ENCODE measurements at regions not wholly inside any gene's neighbourhood (a gene's known extent, or its start where the extent isn't known, plus 50 kb on each side); places are given as distances from the start of the nearest gene placed in this dataset.

- TF ChIP-seq CTCF (IDR thresholded peaks at IDR 0.05): no peak
- no peaks in the 10 kb centered on the region for H3K36me3 ChIP-seq (ENCODE audit: insufficient read depth, low read length)
- peaks cover 5 to 15% of the 10 kb centered on the region in 2 experiments for H3K27me3 ChIP-seq (ENCODE audit: control insufficient read depth in 1 of 2, insufficient read depth in 2 of 2, low read length in 2 of 2)
- peaks cover 41% of the 10 kb centered on the region for H3K27me3 Mint-ChIP-seq
- ATAC-seq (ENCODE audit: poor library complexity) (no peak), DNase-seq (no peak)
- H3K4me3 ChIP-seq (ENCODE audit: low read length): no peak overlapping the region
- no peaks in the 10 kb centered on the region for H3K4me1 Mint-ChIP-seq (ENCODE audit: low read depth)
- H3K27ac ChIP-seq (ENCODE audit: low read depth in 1 of 2, low read length in 2 of 2): no peak overlapping the region
- CTCF ChIA-PET: no interaction called here
- H3K4me1 ChIP-seq (ENCODE audit: insufficient read depth, low read length): no peaks in the 10 kb centered on the region
- no peaks in the 10 kb centered on the region for H3K9me3 Mint-ChIP-seq
- intact Hi-C loops (cut with DNase I, micrococcal nuclease): no loop called here
- POLR2A ChIA-PET: no interaction called here
- no peaks in the 10 kb centered on the region for H3K9me3 ChIP-seq (ENCODE audit: control insufficient read depth in 1 of 2, insufficient read depth in 1 of 2, low read length in 2 of 2)
- no peak overlapping the region for H3K27ac Mint-ChIP-seq
- no peak overlapping the region for H3K4me3 Mint-ChIP-seq
- no peaks in the 10 kb centered on the region for H3K36me3 Mint-ChIP-seq (ENCODE audit: low read depth)
These were observed 53.5 kb upstream of the SLC35C1 start for GRCh38 chr11:45751430-45751829.

- Mint-ChIP-seq H3K4me1 (ENCODE audit: low read depth) (no peaks in the 10 kb centered on the region), H3K4me3 (no peak overlapping the region), H3K36me3 (ENCODE audit: low read depth) (no peaks in the 10 kb centered on the region), H3K9me3 (no peaks in the 10 kb centered on the region), H3K27me3 (peaks cover 41% of the 10 kb centered on the region), H3K27ac (no peak overlapping the region)
- Histone ChIP-seq H3K27me3 (ENCODE audit: control insufficient read depth in 1 of 2, insufficient read depth in 2 of 2, low read length in 2 of 2) (peaks cover 5 to 11% of the 10 kb centered on the region in 2 experiments), H3K27ac (ENCODE audit: low read depth in 1 of 2, low read length in 2 of 2) (no peak overlapping the region), H3K4me3 (ENCODE audit: low read length) (no peak overlapping the region), H3K36me3 (ENCODE audit: insufficient read depth, low read length) (no peaks in the 10 kb centered on the region), H3K9me3 (ENCODE audit: control insufficient read depth in 1 of 2, insufficient read depth in 1 of 2, low read length in 2 of 2) (no peaks in the 10 kb centered on the region), H3K4me1 (ENCODE audit: insufficient read depth, low read length) (no peaks in the 10 kb centered on the region)
- TF ChIP-seq CTCF (IDR thresholded peaks at IDR 0.05): no peak
- ATAC-seq (ENCODE audit: poor library complexity) (no peak), DNase-seq (no peak)
- ChIA-PET POLR2A (no interaction called here), CTCF (no interaction called here)
- intact Hi-C loops (cut with DNase I, micrococcal nuclease): no loop called here
These were observed 54.5 kb upstream of the SLC35C1 start for GRCh38 chr11:45750439-45750838.

- Histone ChIP-seq H3K9me3 (ENCODE audit: control insufficient read depth in 1 of 2, insufficient read depth in 1 of 2, low read length in 2 of 2) (no peaks in the 10 kb centered on the region), H3K4me1 (ENCODE audit: insufficient read depth, low read length) (no peaks in the 10 kb centered on the region), H3K27me3 (ENCODE audit: control insufficient read depth in 1 of 2, insufficient read depth in 2 of 2, low read length in 2 of 2) (peaks cover 5 to 7% of the 10 kb centered on the region in 2 experiments), H3K4me3 (ENCODE audit: low read length) (no peak overlapping the region), H3K27ac (ENCODE audit: low read depth in 1 of 2, low read length in 2 of 2) (no peak overlapping the region), H3K36me3 (ENCODE audit: insufficient read depth, low read length) (no peaks in the 10 kb centered on the region)
- no peaks in the 10 kb centered on the region for H3K9me3 Mint-ChIP-seq
- no peak for TF ChIP-seq CTCF (IDR thresholded peaks at IDR 0.05)
- no peak overlapping the region for H3K4me3 Mint-ChIP-seq
- ChIA-PET POLR2A (no interaction called here), CTCF (no interaction called here)
- H3K27me3 Mint-ChIP-seq: peaks cover 31% of the 10 kb centered on the region
- no peak overlapping the region for H3K27ac Mint-ChIP-seq
- DNase-seq: no peak
- no peak for ATAC-seq (ENCODE audit: poor library complexity)
- H3K4me1 Mint-ChIP-seq (ENCODE audit: low read depth): no peaks in the 10 kb centered on the region
- intact Hi-C loops (cut with DNase I, micrococcal nuclease): no loop called here
- no peaks in the 10 kb centered on the region for H3K36me3 Mint-ChIP-seq (ENCODE audit: low read depth)
These were observed 56.1 kb upstream of the SLC35C1 start for GRCh38 chr11:45748801-45749200.

Data from CD4-positive, alpha-beta T cell (primary cell).